AG09319 (cell line): ENCODE measurements at regions not wholly inside any gene's neighbourhood (a gene's known extent, or its start where the extent isn't known, plus 50 kb on each side); places are given as distances from the start of the nearest gene placed in this dataset.

Experiments
- DNase-seq: peaks from one replicate; pipeline ENCODE4 v3.0.0-alpha.2; 2010; ENCODE audit warnings: low read depth; ENCODE audit errors: extremely low read depth
- CTCF ChIP-seq: IDR thresholded peaks from 2 replicates; pipeline ENCODE4 v1.5.1; 2011; ENCODE audit warnings: low read depth, mild to moderate bottlenecking, inconsistent platforms, low read length, moderate library complexity

- no peak for DNase-seq
- TF ChIP-seq CTCF: no peak
Measured at GRCh38 chr5:96340357-96340756, 92.7 kb downstream of the PCSK1 start.

- no peak for TF ChIP-seq CTCF
- no peak for DNase-seq
Measured at GRCh38 chr5:96339862-96340261, 93.2 kb downstream of the PCSK1 start.

GRCh38 chr5:96338624-96339415 is 94.2 kb downstream of the PCSK1 start:
- no peak for TF ChIP-seq CTCF
- DNase-seq: no peak

- TF ChIP-seq CTCF: no peak
- DNase-seq: no peak
Measured at GRCh38 chr5:96338091-96338490, 95.0 kb downstream of the PCSK1 start.

GRCh38 chr5:96337048-96337781 is 95.8 kb downstream of the PCSK1 start:
- no peak for TF ChIP-seq CTCF
- DNase-seq: no peak

GRCh38 chr5:96336351-96336985 is 96.6 kb downstream of the PCSK1 start:
- peak; percentile 90 for TF ChIP-seq CTCF
- DNase-seq: peak; percentile 81

- TF ChIP-seq CTCF: no peak
- DNase-seq: no peak
Measured at GRCh38 chr5:96335873-96336272, 97.2 kb downstream of the PCSK1 start.
